ENCODE measurements at regions not wholly inside any gene's neighbourhood (a gene's known extent, or its start where the extent isn't known, plus 50 kb on each side); places are given as distances from the start of the nearest gene placed in this dataset.

- TF ChIP-seq EZH2phosphoT487 (IDR thresholded peaks at IDR 0.05; ENCODE audit: insufficient read depth, low read depth) (no peak), EZH2 (IDR thresholded peaks at IDR 0.05; ENCODE audit: insufficient read depth, poor library complexity, severe bottlenecking) (no peak)
Observed at GRCh38 chr2:219851801-219852481, 224.5 kb downstream of the SLC4A3 start.
